Neural cell (in vitro differentiated cells): ENCODE measurements at regions not wholly inside any gene's neighbourhood (a gene's known extent, or its start where the extent isn't known, plus 50 kb on each side); places are given as distances from the start of the nearest gene placed in this dataset.

ENCODE experiments used
- H2AFZ ChIP-seq: fragments of 200-600, 300-800 bp; sonication (generic), shearing (Covaris generic); 2 replicates; pipeline ENCODE4 v1.6.0; 2014; ENCODE audit warnings: low read depth, mild to moderate bottlenecking, antibody characterized with exemption, low read length, moderate library complexity
- H3F3A ChIP-seq: fragments of 200-600 bp; shearing (Covaris generic); 2 replicates; pipeline ENCODE4 v1.6.1; 2016; ENCODE audit warnings: mild to moderate bottlenecking, moderate library complexity, mixed read lengths, antibody characterized with exemption, low read length; ENCODE audit not compliant: insufficient read depth, poor library complexity, severe bottlenecking
- H3K27ac ChIP-seq: fragments of 200-600, 300-800 bp; sonication (generic), shearing (Covaris generic); 2 replicates; pipeline ENCODE4 v1.5.1; 2014; ENCODE audit warnings: mild to moderate bottlenecking, low read length, moderate library complexity
- H3K27me3 ChIP-seq: fragments of 300-800, 200-600 bp; sonication (generic), shearing (Covaris generic); 2 replicates; pipeline ENCODE4 v1.6.0; 2014; ENCODE audit warnings: mild to moderate bottlenecking, low read depth, low read length, moderate library complexity; ENCODE audit not compliant: insufficient read depth
- H3K36me3 ChIP-seq: fragments of 300-800, 200-600 bp; sonication (generic), shearing (Covaris generic); 2 replicates; pipeline ENCODE4 v1.5.1; 2014; ENCODE audit warnings: mild to moderate bottlenecking, antibody characterized with exemption, low read length, moderate library complexity; ENCODE audit not compliant: insufficient read depth
- H3K4me2 ChIP-seq: fragments of 300-800, 200-600 bp; sonication (generic), shearing (Covaris generic); 2 replicates; pipeline ENCODE4 v1.6.0; 2014; ENCODE audit warnings: mild to moderate bottlenecking, low read length
- H3K4me3 ChIP-seq: fragments of 300-800, 200-600 bp; sonication (generic), shearing (Covaris generic); 2 replicates; pipeline ENCODE4 v1.5.1; 2014; ENCODE audit warnings: mild to moderate bottlenecking, low read length, moderate library complexity
- H3K79me2 ChIP-seq: fragments of 200-600 bp; shearing (Covaris generic); replicated peaks from 2 replicates; pipeline ENCODE4 v1.6.0; 2014; ENCODE audit warnings: mild to moderate bottlenecking, low read length, moderate library complexity; ENCODE audit not compliant: insufficient read depth
- H3K9ac ChIP-seq: fragments of 300-800, 200-600 bp; sonication (generic), shearing (Covaris generic); 2 replicates; pipeline ENCODE4 v1.6.1; 2016; ENCODE audit warnings: mild to moderate bottlenecking, low read length, mixed read lengths
- H3K9me2 ChIP-seq: fragments of 200-600 bp; shearing (Covaris generic); 2 replicates; pipeline ENCODE4 v1.6.1; 2016; ENCODE audit warnings: mild to moderate bottlenecking, low read length, mixed read lengths; ENCODE audit not compliant: insufficient read depth
- H3K9me3 ChIP-seq: fragments of 200-600, 300-800 bp; sonication (generic), shearing (Covaris generic); 2 replicates; pipeline ENCODE4 v1.6.1; 2016; ENCODE audit warnings: mild to moderate bottlenecking, mixed run types, low read length, moderate library complexity, mixed read lengths
- H4K20me1 ChIP-seq: fragments of 200-600 bp; shearing (Covaris generic); 2 replicates; pipeline ENCODE4 v1.6.1; 2016; ENCODE audit warnings: mild to moderate bottlenecking, mixed run types; ENCODE audit not compliant: insufficient read depth
- CTCF ChIP-seq: fragments of 450-650 bp; IDR thresholded peaks from 2 replicates; pipeline ENCODE4 v1.5.1; 2014; ENCODE audit warnings: antibody characterized with exemption, mild to moderate bottlenecking, moderate library complexity; ENCODE audit not compliant: poor library complexity, severe bottlenecking
- EP300 ChIP-seq: fragments of 450-650 bp; conservative IDR thresholded peaks from 2 replicates; pipeline ENCODE4 v1.6.1; 2014; ENCODE audit warnings: antibody characterized with exemption, mild to moderate bottlenecking, moderate library complexity; ENCODE audit not compliant: poor library complexity, severe bottlenecking
- EZH2 ChIP-seq: fragments of 200-600, 300-800 bp; shearing (Covaris generic), sonication (generic); IDR thresholded peaks from 2 replicates; pipeline ENCODE4 v1.6.1; 2014; ENCODE audit warnings: antibody characterized with exemption, low read length, borderline replicate concordance, mild to moderate bottlenecking; ENCODE audit not compliant: insufficient read depth, poor library complexity, severe bottlenecking
- MXI1 ChIP-seq: fragments of 450-650 bp; conservative IDR thresholded peaks from 2 replicates; pipeline ENCODE4 v1.6.1; 2014; ENCODE audit warnings: antibody characterized with exemption, mild to moderate bottlenecking; ENCODE audit not compliant: poor library complexity, severe bottlenecking
- POLR2AphosphoS5 ChIP-seq: IDR thresholded peaks from 2 replicates; pipeline ENCODE4 v1.6.1; 2012
- RAD21 ChIP-seq: fragments of 450-650 bp; conservative IDR thresholded peaks from 2 replicates; pipeline ENCODE4 v1.6.1; 2014; ENCODE audit warnings: antibody characterized with exemption, mild to moderate bottlenecking, moderate library complexity
- REST ChIP-seq: IDR thresholded peaks from 2 replicates; pipeline ENCODE4 v1.6.1; 2012; ENCODE audit warnings: borderline replicate concordance
- SMC3 ChIP-seq: fragments of 450-650 bp; conservative IDR thresholded peaks from 2 replicates; pipeline ENCODE4 v1.6.1; 2014; ENCODE audit warnings: antibody characterized with exemption, mild to moderate bottlenecking, moderate library complexity; ENCODE audit not compliant: poor library complexity
- TAF1 ChIP-seq: IDR thresholded peaks from 2 replicates; pipeline ENCODE4 v1.6.1; 2012; ENCODE audit warnings: low read depth

GRCh38 chr11:90593099-90593498, 370.2 kb upstream of the CHORDC1 start:
- Histone ChIP-seq H3K4me3 (no peak overlapping the region), H3K9me2 (no peaks in the 10 kb centered on the region), H3K9ac (no peak overlapping the region)

GRCh38 chr11:90590286-90590685, 367.4 kb upstream of the CHORDC1 start:
- Histone ChIP-seq H3K4me2 (no peak overlapping the region), H3K79me2 (no peaks in the 10 kb centered on the region), H3K36me3 (no peaks in the 10 kb centered on the region), H3K9ac (no peak overlapping the region), H3K4me3 (no peak overlapping the region), H3K9me3 (no peaks in the 10 kb centered on the region), H4K20me1 (no peaks in the 10 kb centered on the region), H3K9me2 (no peaks in the 10 kb centered on the region), H2AFZ (no peak overlapping the region), H3F3A (no peaks in the 10 kb centered on the region), H3K27me3 (no peaks in the 10 kb centered on the region), H3K27ac (no peak overlapping the region)
- TF ChIP-seq MXI1 (no peak), SMC3 (no peak), POLR2AphosphoS5 (no peak), TAF1 (no peak), RAD21 (no peak), EZH2 (no peak), EP300 (no peak)

More at GRCh38 chr11:90593099-90593498, 370.2 kb upstream of the CHORDC1 start:
- Histone ChIP-seq H3F3A (no peaks in the 10 kb centered on the region), H3K9me3 (no peaks in the 10 kb centered on the region), H3K79me2 (no peaks in the 10 kb centered on the region), H3K4me2 (no peak overlapping the region), H2AFZ (no peak overlapping the region), H4K20me1 (no peaks in the 10 kb centered on the region), H3K27ac (no peak overlapping the region), H3K27me3 (no peaks in the 10 kb centered on the region), H3K36me3 (no peaks in the 10 kb centered on the region)
- no peak for TF ChIP-seq CTCF
- no peak for TF ChIP-seq EP300
- TF ChIP-seq TAF1, result no peak
- TF ChIP-seq EZH2, result no peak
- TF ChIP-seq RAD21, result no peak
- TF ChIP-seq POLR2AphosphoS5, result no peak
- no peak for TF ChIP-seq REST
- no peak for TF ChIP-seq MXI1
- TF ChIP-seq SMC3, result no peak
